KMS-11 (cell line): ENCODE measurements at regions not wholly inside any gene's neighbourhood (a gene's known extent, or its start where the extent isn't known, plus 50 kb on each side); places are given as distances from the start of the nearest gene placed in this dataset.
"Not testable (repeated sequence)": the region's sequence is repeated elsewhere in the genome, so short reads cannot be mapped to it uniquely, and the experiment has no call there.

Experiments
- H2AFZ ChIP-seq: fragments of 200-600 bp; sonication (generic); 2 replicates; pipeline ENCODE4 v1.6.1; 2016; ENCODE audit warnings: antibody characterized with exemption, mixed run types, low read depth
- H3K27ac ChIP-seq: fragments of 200-600 bp; sonication (generic); 2 replicates; pipeline ENCODE4 v1.6.1; 2016; ENCODE audit warnings: mild to moderate bottlenecking, mixed run types
- H3K27me3 ChIP-seq: fragments of 200-600 bp; sonication (generic); 2 replicates; pipeline ENCODE4 v1.6.1; 2017; ENCODE audit warnings: mild to moderate bottlenecking, low read depth, mixed run types, moderate library complexity; ENCODE audit not compliant: insufficient read depth
- H3K36me3 ChIP-seq: fragments of 200-600 bp; sonication (generic); 2 replicates; pipeline ENCODE4 v1.6.1; 2017; ENCODE audit warnings: mild to moderate bottlenecking, mixed run types; ENCODE audit not compliant: insufficient read depth
- H3K4me1 ChIP-seq: fragments of 200-600 bp; sonication (generic); 2 replicates; pipeline ENCODE4 v1.6.1; 2016; ENCODE audit warnings: mild to moderate bottlenecking, low read depth, mixed run types; ENCODE audit not compliant: poor library complexity, severe bottlenecking
- H3K4me2 ChIP-seq: fragments of 200-600 bp; sonication (generic); 2 replicates; pipeline ENCODE4 v1.7.0; 2016; ENCODE audit warnings: mild to moderate bottlenecking, mixed run types
- H3K4me3 ChIP-seq: fragments of 200-600 bp; sonication (generic); IDR thresholded peaks from 2 replicates; pipeline ENCODE4 v1.6.1; 2017; ENCODE audit warnings: low read depth, low read length, mixed read lengths; ENCODE audit not compliant: insufficient read depth
- H3K79me2 ChIP-seq: fragments of 200-600 bp; sonication (generic); 2 replicates; pipeline ENCODE4 v1.6.1; 2016; ENCODE audit warnings: low read depth, mixed run types; ENCODE audit not compliant: insufficient read depth
- H3K9ac ChIP-seq: fragments of 200-600 bp; sonication (generic); 2 replicates; pipeline ENCODE4 v1.6.1; 2016; ENCODE audit warnings: mild to moderate bottlenecking, mixed run types
- H4K20me1 ChIP-seq: fragments of 200-600 bp; sonication (generic); 2 replicates; pipeline ENCODE4 v1.6.1; 2016; ENCODE audit warnings: mild to moderate bottlenecking, mixed run types; ENCODE audit not compliant: insufficient read depth
- TF ChIP-seq, protein P1 (sequence below): fragments of 200-600 bp; sonication (generic); conservative IDR thresholded peaks from 2 replicates; pipeline ENCODE4 v1.6.1; 2017; ENCODE audit warnings: low read depth, mild to moderate bottlenecking, antibody characterized with exemption, low read length, moderate library complexity, mixed read lengths

DNA sequence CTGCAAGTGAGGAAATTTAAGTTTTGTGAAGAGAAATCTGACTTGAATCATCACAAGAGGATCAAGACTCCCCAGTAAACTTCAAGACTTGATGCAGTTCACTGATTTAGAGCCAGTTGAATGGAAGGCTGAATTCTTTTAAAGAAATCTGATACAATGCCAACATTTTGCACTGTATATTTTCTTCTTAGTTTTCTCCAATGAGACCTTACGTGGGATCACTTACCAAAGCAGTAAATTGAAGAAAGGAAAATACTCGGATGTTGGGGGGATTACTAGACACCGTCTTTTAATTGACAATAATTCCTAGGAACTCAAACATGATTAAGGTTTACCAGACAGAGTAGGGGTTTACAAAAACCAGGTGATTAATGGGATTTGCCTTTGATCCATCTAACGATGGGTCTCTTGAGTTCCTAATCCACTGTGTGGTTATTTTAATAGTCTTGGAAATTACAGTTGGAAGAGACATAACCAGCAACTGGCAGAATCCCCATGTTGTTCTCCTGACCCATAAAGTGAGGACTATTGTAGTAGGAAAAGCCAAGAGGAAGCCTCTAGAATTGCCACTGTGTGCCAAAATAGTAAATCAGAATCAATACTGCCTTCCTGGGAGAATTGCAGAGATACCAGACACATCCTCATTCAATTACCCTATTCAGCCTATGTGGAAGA is 354.5 kb downstream of the PID1 start:
- H3K79me2 ChIP-seq = no peaks in the 10 kb centered on the region
- no peak overlapping the region for H3K4me3 ChIP-seq
- TF ChIP-seq, protein P1, sequence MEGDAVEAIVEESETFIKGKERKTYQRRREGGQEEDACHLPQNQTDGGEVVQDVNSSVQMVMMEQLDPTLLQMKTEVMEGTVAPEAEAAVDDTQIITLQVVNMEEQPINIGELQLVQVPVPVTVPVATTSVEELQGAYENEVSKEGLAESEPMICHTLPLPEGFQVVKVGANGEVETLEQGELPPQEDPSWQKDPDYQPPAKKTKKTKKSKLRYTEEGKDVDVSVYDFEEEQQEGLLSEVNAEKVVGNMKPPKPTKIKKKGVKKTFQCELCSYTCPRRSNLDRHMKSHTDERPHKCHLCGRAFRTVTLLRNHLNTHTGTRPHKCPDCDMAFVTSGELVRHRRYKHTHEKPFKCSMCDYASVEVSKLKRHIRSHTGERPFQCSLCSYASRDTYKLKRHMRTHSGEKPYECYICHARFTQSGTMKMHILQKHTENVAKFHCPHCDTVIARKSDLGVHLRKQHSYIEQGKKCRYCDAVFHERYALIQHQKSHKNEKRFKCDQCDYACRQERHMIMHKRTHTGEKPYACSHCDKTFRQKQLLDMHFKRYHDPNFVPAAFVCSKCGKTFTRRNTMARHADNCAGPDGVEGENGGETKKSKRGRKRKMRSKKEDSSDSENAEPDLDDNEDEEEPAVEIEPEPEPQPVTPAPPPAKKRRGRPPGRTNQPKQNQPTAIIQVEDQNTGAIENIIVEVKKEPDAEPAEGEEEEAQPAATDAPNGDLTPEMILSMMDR = no peak
- H3K27ac ChIP-seq = no peak overlapping the region
- no peak overlapping the region for H2AFZ ChIP-seq
- H3K4me2 ChIP-seq = no peak overlapping the region
- no peaks in the 10 kb centered on the region for H4K20me1 ChIP-seq
- H3K27me3 ChIP-seq = no peaks in the 10 kb centered on the region
- H3K36me3 ChIP-seq = no peaks in the 10 kb centered on the region
- H3K9ac ChIP-seq = no peak overlapping the region
- no peaks in the 10 kb centered on the region for H3K4me1 ChIP-seq

DNA sequence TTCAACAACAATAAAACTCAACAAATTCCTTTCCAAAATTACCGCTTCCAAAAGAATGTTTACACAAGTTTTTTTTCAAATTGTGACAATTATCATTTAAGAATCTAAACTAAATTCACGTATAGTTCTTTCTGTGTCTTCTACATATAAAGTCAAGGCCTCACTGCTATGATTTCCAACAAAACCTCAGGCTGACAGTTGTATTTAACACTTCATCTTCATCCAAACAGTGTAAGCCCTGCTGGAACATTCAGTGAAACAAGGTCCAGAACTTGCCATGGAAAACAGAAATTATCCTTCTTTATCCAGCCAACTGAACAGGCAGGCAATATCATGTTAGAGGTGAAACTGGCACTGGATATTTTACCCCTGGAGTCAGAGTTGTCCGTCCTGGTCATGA is 357.9 kb downstream of the PID1 start:
- Histone ChIP-seq H3K79me2 (no peaks in the 10 kb centered on the region), H3K27me3 (no peaks in the 10 kb centered on the region), H3K4me1 (no peaks in the 10 kb centered on the region), H3K4me2 (no peak overlapping the region), H3K27ac (no peak overlapping the region), H3K4me3 (no peak overlapping the region), H3K36me3 (no peaks in the 10 kb centered on the region), H2AFZ (no peak overlapping the region), H4K20me1 (no peaks in the 10 kb centered on the region), H3K9ac (no peak overlapping the region)
- TF ChIP-seq, protein P1 = no peak

DNA sequence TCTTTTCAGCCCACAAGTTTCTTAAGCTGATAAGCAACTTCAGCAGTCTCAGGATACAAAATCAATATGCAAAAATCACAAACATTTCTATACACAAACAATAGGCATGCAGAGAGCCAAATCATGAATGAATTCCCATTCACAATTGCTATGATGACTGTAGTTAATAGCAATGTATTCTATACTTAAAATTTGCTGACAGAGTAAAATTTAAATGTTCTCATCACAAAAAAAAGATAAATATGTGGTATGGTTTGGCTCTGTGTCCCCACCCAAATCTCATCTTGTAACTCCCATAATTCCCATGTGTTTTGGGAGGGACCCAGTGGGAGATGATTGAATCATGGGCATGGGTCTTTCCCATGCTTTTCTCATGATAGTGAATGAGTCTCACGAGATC is 360.2 kb downstream of the PID1 start:
- H3K79me2 ChIP-seq, H3K27me3 ChIP-seq, H3K36me3 ChIP-seq, H3K4me3 ChIP-seq, H2AFZ ChIP-seq, H3K4me2 ChIP-seq, H4K20me1 ChIP-seq, H3K9ac ChIP-seq, H3K4me1 ChIP-seq, H3K27ac ChIP-seq: not testable (repeated sequence)

DNA sequence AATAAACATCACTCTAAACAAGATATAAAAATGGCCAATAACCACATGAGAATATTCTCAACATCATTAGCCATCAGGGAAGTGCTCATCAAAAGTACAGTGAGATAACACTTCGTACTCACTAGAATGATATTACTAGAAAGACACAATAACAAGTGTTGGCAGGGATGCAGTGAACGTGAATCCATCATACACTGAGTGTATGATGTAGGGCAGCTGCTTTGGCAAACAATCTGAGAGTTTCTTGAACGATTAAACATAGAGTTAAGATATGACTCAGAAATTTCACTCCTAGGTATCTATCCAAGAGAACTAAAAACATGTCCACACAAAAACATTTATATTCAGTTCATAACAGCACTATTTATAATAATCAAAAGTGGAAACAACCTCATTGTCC is 368.9 kb downstream of the PID1 start:
- Histone ChIP-seq H3K9ac (no peak overlapping the region), H3K36me3 (no peaks in the 10 kb centered on the region), H3K4me1 (no peaks in the 10 kb centered on the region), H3K4me2 (no peak overlapping the region), H2AFZ (no peak overlapping the region), H3K4me3 (no peak overlapping the region), H4K20me1 (no peaks in the 10 kb centered on the region), H3K27me3 (no peaks in the 10 kb centered on the region), H3K27ac (no peak overlapping the region), H3K79me2 (no peaks in the 10 kb centered on the region)
- TF ChIP-seq, protein P1 = no peak

DNA sequence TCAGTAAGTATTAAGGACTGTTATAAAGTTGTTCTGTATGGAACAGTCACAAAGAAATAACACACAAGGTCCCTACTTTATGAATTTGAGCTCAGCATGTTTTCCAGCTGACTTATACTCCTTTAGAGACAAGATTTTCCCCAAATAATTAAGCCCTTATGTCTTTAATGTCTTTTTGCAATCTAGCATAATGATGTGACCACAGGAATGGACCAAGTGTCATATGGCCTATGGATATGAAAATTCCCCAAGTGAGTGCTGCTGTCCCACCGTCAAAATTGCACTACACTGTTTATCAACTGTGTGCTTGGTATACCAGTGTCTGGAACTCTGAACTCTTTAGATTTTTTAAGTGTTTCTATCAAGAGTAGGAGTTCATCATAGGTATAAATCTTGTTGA is 369.6 kb downstream of the PID1 start:
- Histone ChIP-seq H3K79me2 (no peaks in the 10 kb centered on the region), H3K27ac (no peak overlapping the region), H2AFZ (no peak overlapping the region), H3K4me2 (no peak overlapping the region), H3K27me3 (no peaks in the 10 kb centered on the region), H4K20me1 (no peaks in the 10 kb centered on the region), H3K4me3 (no peak overlapping the region), H3K9ac (no peak overlapping the region), H3K4me1 (no peaks in the 10 kb centered on the region), H3K36me3 (no peaks in the 10 kb centered on the region)
- TF ChIP-seq, protein P1 = no peak
